HG02623 (cell line): ENCODE measurements at regions not wholly inside any gene's neighbourhood (a gene's known extent, or its start where the extent isn't known, plus 50 kb on each side); places are given as distances from the start of the nearest gene placed in this dataset.
"Not testable (repeated sequence)": the region's sequence is repeated elsewhere in the genome, so short reads cannot be mapped to it uniquely, and the experiment has no call there.

Experiments used
- ATAC-seq: cut with Tn5 transposase; IDR thresholded peaks from one replicate; pipeline ENCODE4 v1.9.1; 2021; ENCODE audit warnings: moderate library complexity; ENCODE audit not compliant: unreplicated experiment

GRCh38 chrX:114095789-114096188, 488.1 kb upstream of the HTR2C start:
- no peak for ATAC-seq

GRCh38 chrX:114087543-114087942, 496.3 kb upstream of the HTR2C start:
- ATAC-seq = no peak

GRCh38 chrX:114077773-114078172, 506.1 kb upstream of the HTR2C start:
- ATAC-seq = no peak

GRCh38 chrX:114075073-114075673, 508.7 kb upstream of the HTR2C start:
- no peak for ATAC-seq

- ATAC-seq = no peak
Observed at GRCh38 chrX:114073926-114074325, 510.0 kb upstream of the HTR2C start.

- no peak for ATAC-seq
Observed at GRCh38 chrX:114071412-114071811, 512.5 kb upstream of the HTR2C start.

- ATAC-seq = no peak
Observed at GRCh38 chrX:114065577-114066223, 518.2 kb upstream of the HTR2C start.

- ATAC-seq = no peak
Observed at GRCh38 chrX:114061226-114061625, 522.7 kb upstream of the HTR2C start.

GRCh38 chrX:114058988-114059418, 524.9 kb upstream of the HTR2C start:
- no peak for ATAC-seq

GRCh38 chrX:114057422-114057821, 526.5 kb upstream of the HTR2C start:
- not testable (repeated sequence) for ATAC-seq

GRCh38 chrX:114051667-114052315, 532.1 kb upstream of the HTR2C start:
- no peak for ATAC-seq

- ATAC-seq = no peak
Observed at GRCh38 chrX:114050075-114050796, 533.6 kb upstream of the HTR2C start.

GRCh38 chrX:114049063-114049462, 534.8 kb upstream of the HTR2C start:
- no peak for ATAC-seq

GRCh38 chrX:114047558-114047957, 536.3 kb upstream of the HTR2C start:
- no peak for ATAC-seq

GRCh38 chrX:114046695-114047279, 537.1 kb upstream of the HTR2C start:
- no peak for ATAC-seq

GRCh38 chrX:114041470-114041869, 542.4 kb upstream of the HTR2C start:
- not testable (repeated sequence) for ATAC-seq

GRCh38 chrX:114040661-114041269, 543.1 kb upstream of the HTR2C start:
- not testable (repeated sequence) for ATAC-seq

- not testable (repeated sequence) for ATAC-seq
Observed at GRCh38 chrX:114040111-114040510, 543.8 kb upstream of the HTR2C start.

- no peak for ATAC-seq
Observed at GRCh38 chrX:114038358-114038757, 545.5 kb upstream of the HTR2C start.

- ATAC-seq = no peak
Observed at GRCh38 chrX:114037515-114037914, 546.4 kb upstream of the HTR2C start.
